ENCODE measurements at regions not wholly inside any gene's neighbourhood (a gene's known extent, or its start where the extent isn't known, plus 50 kb on each side); places are given as distances from the start of the nearest gene placed in this dataset.
A peak's percentile ranks its signal among the peaks of the same experiment; 100 is the strongest.

DNA sequence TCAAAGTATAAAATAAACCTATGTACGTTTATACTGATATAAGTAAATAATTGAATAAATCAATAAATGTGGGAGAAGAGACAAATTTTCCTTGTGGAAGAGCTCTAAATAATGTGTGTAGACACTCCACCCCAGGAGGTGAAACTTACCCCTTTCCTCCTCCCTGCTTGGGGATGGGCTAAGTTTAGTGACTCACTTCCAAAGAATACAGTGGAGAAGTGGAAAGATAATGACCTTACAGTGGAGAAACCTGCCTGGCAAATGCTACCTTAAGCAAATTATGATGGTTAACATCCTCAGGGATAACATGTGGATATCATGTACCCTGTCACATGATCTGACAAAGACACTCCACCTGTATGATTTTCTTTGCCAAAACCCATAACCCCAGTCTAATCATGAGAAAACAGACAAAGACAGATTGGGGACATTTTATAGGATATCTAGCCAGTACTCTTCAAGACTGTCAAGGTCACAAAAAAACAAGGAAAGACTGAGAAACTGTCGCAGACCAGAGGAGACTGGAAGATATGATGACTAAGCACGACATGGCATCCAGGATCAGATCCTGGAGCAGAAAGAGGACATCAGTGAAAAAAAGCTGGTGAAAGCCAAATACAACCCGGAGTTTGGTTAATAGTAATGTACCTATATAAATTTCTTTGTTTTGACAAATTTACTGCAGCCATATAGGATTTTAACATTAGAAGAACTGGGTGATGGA is 195.5 kb upstream of the PRDM1 start:
- Histone ChIP-seq H3K4me1 (ENCODE audit: insufficient read depth, low read length, poor library complexity, severe bottlenecking) (peaks cover 62% of the 10 kb centered on the region), H3K27ac (ENCODE audit: low read depth, low read length, poor library complexity, severe bottlenecking) (no peak overlapping the region), H2AFZ (ENCODE audit: low read length) (peak overlapping the region; percentile 12; the same call in 1 of the 2 replicates), H3K4me2 (ENCODE audit: low read length) (no peak overlapping the region), H3K36me3 (ENCODE audit: insufficient read depth, low read length) (0 out of 2 replicates have a peak, but pooled peaks cover 5% of the 10 kb centered on the region), H3K9me3 (ENCODE audit: low read length) (peaks cover 14% of the 10 kb centered on the region; the same call in 1 of the 2 replicates), H4K20me1 (ENCODE audit: insufficient read depth, low read length) (no peaks in the 10 kb centered on the region), H3K9me2 (ENCODE audit: insufficient read depth, low read length) (no peaks in the 10 kb centered on the region), H3K79me2 (ENCODE audit: insufficient read depth, low read depth, low read length) (no peaks in the 10 kb centered on the region), H3K4me3 (ENCODE audit: low read depth, low read length, poor library complexity, severe bottlenecking) (no peak overlapping the region)
- no TSS peak for BruUV-seq (replicated peaks)
- DNase-seq (ENCODE audit: low spot score), result no peak
- intact Hi-C loops (cut with micrococcal nuclease; ENCODE audit: unreplicated experiment), result no loop called here
- ChIA-PET POLR2A (interaction anchor here (0.5 to 1.3 kb wide), 4 partner anchors 11 to 76 kb away, joined by 3 to 5 read pairs (median 4); no protein-coding TSS in a partner anchor), CTCF (ENCODE audit: unreplicated experiment) (no interaction called here)
- TF ChIP-seq EZH2phosphoT487 (IDR thresholded peaks at IDR 0.05; ENCODE audit: borderline replicate concordance, low read depth, low read length) (no peak), CTCF (conservative IDR thresholded peaks at IDR 0.05; ENCODE audit: low read length) (no peak)

DNA sequence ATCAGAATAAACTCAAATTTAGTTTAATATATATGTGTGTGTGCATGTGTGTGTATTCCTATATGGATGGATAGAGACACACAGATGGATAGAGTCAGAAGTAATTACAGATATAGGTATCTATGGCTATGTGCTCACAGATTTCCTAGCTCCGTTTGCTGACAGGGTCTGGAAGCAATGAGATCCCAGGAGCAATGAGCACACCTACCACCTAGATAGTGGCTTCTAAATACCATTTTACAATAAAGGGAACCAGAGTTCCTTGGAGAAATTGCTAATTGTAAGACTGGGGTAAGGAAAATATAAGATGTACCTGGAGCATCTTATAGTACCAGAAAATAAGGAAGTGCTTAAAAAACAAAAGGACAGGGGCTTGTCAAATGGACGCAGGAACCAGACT is 196.2 kb upstream of the PRDM1 start:
- POLR2A ChIA-PET, result interaction anchor here (0.7 to 1.3 kb wide), 3 partner anchors 12 to 27 kb away, joined by 3 to 5 read pairs (median 4); no protein-coding TSS in a partner anchor
- H3K27ac ChIP-seq (ENCODE audit: low read depth, low read length, poor library complexity, severe bottlenecking), result no peak overlapping the region
- H4K20me1 ChIP-seq (ENCODE audit: insufficient read depth, low read length), result no peaks in the 10 kb centered on the region
- no peak overlapping the region for H2AFZ ChIP-seq (ENCODE audit: low read length)
- 0 out of 2 replicates have a peak, but pooled peaks cover 5% of the 10 kb centered on the region for H3K36me3 ChIP-seq (ENCODE audit: insufficient read depth, low read length)
- TF ChIP-seq EZH2phosphoT487 (IDR thresholded peaks at IDR 0.05; ENCODE audit: borderline replicate concordance, low read depth, low read length) (no peak), CTCF (conservative IDR thresholded peaks at IDR 0.05; ENCODE audit: low read length) (no peak)
- DNase-seq (ENCODE audit: low spot score), result no peak
- H3K9me3 ChIP-seq (ENCODE audit: low read length), result peaks cover 14% of the 10 kb centered on the region; the same call in 1 of the 2 replicates
- H3K4me1 ChIP-seq (ENCODE audit: insufficient read depth, low read length, poor library complexity, severe bottlenecking), result peaks cover 57% of the 10 kb centered on the region
- no peaks in the 10 kb centered on the region for H3K9me2 ChIP-seq (ENCODE audit: insufficient read depth, low read length)
- no peak overlapping the region for H3K4me3 ChIP-seq (ENCODE audit: low read depth, low read length, poor library complexity, severe bottlenecking)
- no peak overlapping the region for H3K4me2 ChIP-seq (ENCODE audit: low read length)
- H3K79me2 ChIP-seq (ENCODE audit: insufficient read depth, low read depth, low read length), result no peaks in the 10 kb centered on the region
- BruUV-seq (replicated peaks), result no TSS peak
- intact Hi-C loops (cut with micrococcal nuclease; ENCODE audit: unreplicated experiment), result no loop called here
- CTCF ChIA-PET (ENCODE audit: unreplicated experiment), result no interaction called here

Measured in OCI-LY7 (cell line).